ENCODE measurements at regions not wholly inside any gene's neighbourhood (a gene's known extent, or its start where the extent isn't known, plus 50 kb on each side); places are given as distances from the start of the nearest gene placed in this dataset.

DNA sequence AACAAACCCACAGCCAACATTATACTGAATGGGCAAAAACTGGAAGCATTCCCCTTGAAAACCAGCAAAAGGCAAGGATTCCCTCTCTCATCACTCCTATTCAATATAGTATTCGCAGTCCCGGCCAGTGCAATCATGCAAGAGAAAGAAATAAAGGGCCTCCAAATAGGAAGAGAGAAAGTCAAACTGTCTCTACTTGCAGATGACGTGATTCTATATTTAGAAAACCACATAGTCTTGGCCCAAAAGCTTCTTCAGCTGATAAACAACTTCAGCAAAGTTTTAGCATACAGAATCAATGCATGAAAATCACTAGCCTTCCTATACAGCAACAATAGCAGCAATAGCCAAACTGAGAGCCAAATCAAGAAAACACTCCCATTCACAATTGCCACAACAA lies 333.7 kb upstream of the EDIL3 start:
- no peaks in the 10 kb centered on the region for H3K36me3 Mint-ChIP-seq (ENCODE audit: low read depth, unreplicated experiment)
- DNase-seq (ENCODE audit: low read depth) (peak; percentile 16), FAIRE-seq (no peak)
- Histone ChIP-seq H3K9me3 (ENCODE audit: insufficient read depth, low read depth, low read length) (no peaks in the 10 kb centered on the region), H3K79me2 (ENCODE audit: insufficient read depth, low read length) (no peaks in the 10 kb centered on the region), H3K4me1 (ENCODE audit: insufficient read depth, low read length) (no peaks in the 10 kb centered on the region), H3K4me2 (ENCODE audit: low read length) (no peak overlapping the region), H3K27ac (ENCODE audit: low read depth, low read length) (no peak overlapping the region), H4K20me1 (ENCODE audit: insufficient read depth, low read length) (no peaks in the 10 kb centered on the region), H3K4me3 (ENCODE audit: insufficient read depth, low read depth, low read length) (no peak overlapping the region), H3K36me3 (ENCODE audit: insufficient read depth, low read length) (no peaks in the 10 kb centered on the region), H3K9ac (ENCODE audit: low read length) (no peak overlapping the region), H3K27me3 (ENCODE audit: insufficient read depth, low read length) (no peaks in the 10 kb centered on the region), H2AFZ (ENCODE audit: low read depth, low read length) (no peak overlapping the region)
- no peaks in the 10 kb centered on the region for H3K27me3 Mint-ChIP-seq (ENCODE audit: low read depth, unreplicated experiment)
- H3K9me3 Mint-ChIP-seq (ENCODE audit: unreplicated experiment), result peaks cover 4% of the 10 kb centered on the region
- H3K4me3 Mint-ChIP-seq (ENCODE audit: unreplicated experiment), result no peak overlapping the region
- no peaks in the 10 kb centered on the region for H3K4me1 Mint-ChIP-seq (ENCODE audit: low read depth, unreplicated experiment)
- TF ChIP-seq, protein P1, sequence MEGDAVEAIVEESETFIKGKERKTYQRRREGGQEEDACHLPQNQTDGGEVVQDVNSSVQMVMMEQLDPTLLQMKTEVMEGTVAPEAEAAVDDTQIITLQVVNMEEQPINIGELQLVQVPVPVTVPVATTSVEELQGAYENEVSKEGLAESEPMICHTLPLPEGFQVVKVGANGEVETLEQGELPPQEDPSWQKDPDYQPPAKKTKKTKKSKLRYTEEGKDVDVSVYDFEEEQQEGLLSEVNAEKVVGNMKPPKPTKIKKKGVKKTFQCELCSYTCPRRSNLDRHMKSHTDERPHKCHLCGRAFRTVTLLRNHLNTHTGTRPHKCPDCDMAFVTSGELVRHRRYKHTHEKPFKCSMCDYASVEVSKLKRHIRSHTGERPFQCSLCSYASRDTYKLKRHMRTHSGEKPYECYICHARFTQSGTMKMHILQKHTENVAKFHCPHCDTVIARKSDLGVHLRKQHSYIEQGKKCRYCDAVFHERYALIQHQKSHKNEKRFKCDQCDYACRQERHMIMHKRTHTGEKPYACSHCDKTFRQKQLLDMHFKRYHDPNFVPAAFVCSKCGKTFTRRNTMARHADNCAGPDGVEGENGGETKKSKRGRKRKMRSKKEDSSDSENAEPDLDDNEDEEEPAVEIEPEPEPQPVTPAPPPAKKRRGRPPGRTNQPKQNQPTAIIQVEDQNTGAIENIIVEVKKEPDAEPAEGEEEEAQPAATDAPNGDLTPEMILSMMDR (IDR thresholded peaks at IDR 0.05; ENCODE audit: insufficient read depth, low read depth, low read length), result no peak
- TF ChIP-seq EZH2 (IDR thresholded peaks at IDR 0.05; ENCODE audit: insufficient read depth, low read length), result no peak
- no peak overlapping the region for H3K27ac Mint-ChIP-seq (ENCODE audit: unreplicated experiment)

DNA sequence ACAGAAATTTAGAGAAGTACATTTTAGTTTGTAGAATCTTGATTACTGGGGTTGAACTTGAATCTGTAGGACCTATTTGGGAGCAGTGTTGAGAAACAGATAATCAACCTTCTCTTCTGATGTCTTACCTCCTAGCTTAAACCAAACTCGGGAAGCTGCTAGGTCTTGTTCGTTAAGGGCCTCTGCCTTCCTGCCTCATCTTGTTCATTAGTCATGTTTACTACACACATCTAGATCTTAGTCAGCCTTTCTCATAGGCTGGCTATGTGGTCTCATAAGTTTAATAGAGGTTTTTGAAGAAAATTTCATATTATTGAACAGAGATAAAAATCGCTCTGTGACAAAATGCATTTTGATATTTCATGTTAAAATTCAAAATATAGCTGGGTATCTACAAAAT lies 331.0 kb upstream of the EDIL3 start:
- no peaks in the 10 kb centered on the region for H3K79me2 ChIP-seq (ENCODE audit: insufficient read depth, low read length)
- no peaks in the 10 kb centered on the region for H3K36me3 ChIP-seq (ENCODE audit: insufficient read depth, low read length)
- TF ChIP-seq, protein P1 (IDR thresholded peaks at IDR 0.05; ENCODE audit: insufficient read depth, low read depth, low read length), result no peak
- TF ChIP-seq EZH2 (IDR thresholded peaks at IDR 0.05; ENCODE audit: insufficient read depth, low read length), result no peak
- no peak overlapping the region for H3K4me3 ChIP-seq (ENCODE audit: insufficient read depth, low read depth, low read length)
- no peaks in the 10 kb centered on the region for H3K9me3 ChIP-seq (ENCODE audit: insufficient read depth, low read depth, low read length)
- DNase-seq (ENCODE audit: low read depth) (no peak), FAIRE-seq (no peak)
- Mint-ChIP-seq H3K4me1 (ENCODE audit: low read depth, unreplicated experiment) (no peaks in the 10 kb centered on the region), H3K27ac (ENCODE audit: unreplicated experiment) (no peak overlapping the region), H3K27me3 (ENCODE audit: low read depth, unreplicated experiment) (no peaks in the 10 kb centered on the region), H3K36me3 (ENCODE audit: low read depth, unreplicated experiment) (no peaks in the 10 kb centered on the region), H3K9me3 (ENCODE audit: unreplicated experiment) (peaks cover 4% of the 10 kb centered on the region), H3K4me3 (ENCODE audit: unreplicated experiment) (no peak overlapping the region)
- no peak overlapping the region for H3K27ac ChIP-seq (ENCODE audit: low read depth, low read length)
- no peaks in the 10 kb centered on the region for H3K27me3 ChIP-seq (ENCODE audit: insufficient read depth, low read length)
- no peak overlapping the region for H3K4me2 ChIP-seq (ENCODE audit: low read length)
- no peak overlapping the region for H3K9ac ChIP-seq (ENCODE audit: low read length)
- no peaks in the 10 kb centered on the region for H3K4me1 ChIP-seq (ENCODE audit: insufficient read depth, low read length)
- H2AFZ ChIP-seq (ENCODE audit: low read depth, low read length), result no peak overlapping the region
- no peaks in the 10 kb centered on the region for H4K20me1 ChIP-seq (ENCODE audit: insufficient read depth, low read length)

DNA sequence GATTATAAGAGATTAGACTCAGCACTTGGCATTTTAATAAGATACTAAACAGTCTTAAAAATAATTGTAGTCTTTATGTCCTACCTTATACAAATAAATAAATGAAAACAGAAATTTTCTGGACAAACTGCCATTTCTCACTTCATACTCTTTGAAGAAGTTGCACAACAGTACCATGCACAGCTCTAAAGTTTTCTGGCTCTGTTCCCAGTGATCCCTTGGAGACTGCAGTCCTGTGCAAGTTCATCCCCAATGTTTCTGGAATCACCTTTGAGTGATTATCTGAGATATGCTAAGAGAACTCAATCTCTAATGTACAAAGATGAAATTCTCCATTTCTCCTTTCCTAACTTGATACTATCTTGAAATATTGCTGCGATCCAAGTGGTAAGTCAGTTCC lies 330.4 kb upstream of the EDIL3 start:
- no peak for DNase-seq (ENCODE audit: low read depth)
- Histone ChIP-seq H3K4me2 (ENCODE audit: low read length) (no peak overlapping the region), H3K4me3 (ENCODE audit: insufficient read depth, low read depth, low read length) (no peak overlapping the region), H3K27ac (ENCODE audit: low read depth, low read length) (no peak overlapping the region), H3K4me1 (ENCODE audit: insufficient read depth, low read length) (no peaks in the 10 kb centered on the region), H4K20me1 (ENCODE audit: insufficient read depth, low read length) (no peaks in the 10 kb centered on the region), H3K27me3 (ENCODE audit: insufficient read depth, low read length) (no peaks in the 10 kb centered on the region), H2AFZ (ENCODE audit: low read depth, low read length) (no peak overlapping the region), H3K9me3 (ENCODE audit: insufficient read depth, low read depth, low read length) (no peaks in the 10 kb centered on the region), H3K36me3 (ENCODE audit: insufficient read depth, low read length) (no peaks in the 10 kb centered on the region), H3K9ac (ENCODE audit: low read length) (no peak overlapping the region), H3K79me2 (ENCODE audit: insufficient read depth, low read length) (no peaks in the 10 kb centered on the region)
- H3K27ac Mint-ChIP-seq (ENCODE audit: unreplicated experiment), result no peak overlapping the region
- no peak for FAIRE-seq
- TF ChIP-seq, protein P1 (IDR thresholded peaks at IDR 0.05; ENCODE audit: insufficient read depth, low read depth, low read length), result no peak
- no peak for TF ChIP-seq EZH2 (IDR thresholded peaks at IDR 0.05; ENCODE audit: insufficient read depth, low read length)
- no peaks in the 10 kb centered on the region for H3K27me3 Mint-ChIP-seq (ENCODE audit: low read depth, unreplicated experiment)
- peaks cover 4% of the 10 kb centered on the region for H3K9me3 Mint-ChIP-seq (ENCODE audit: unreplicated experiment)
- H3K4me1 Mint-ChIP-seq (ENCODE audit: low read depth, unreplicated experiment), result no peaks in the 10 kb centered on the region
- no peak overlapping the region for H3K4me3 Mint-ChIP-seq (ENCODE audit: unreplicated experiment)
- no peaks in the 10 kb centered on the region for H3K36me3 Mint-ChIP-seq (ENCODE audit: low read depth, unreplicated experiment)
